Suprapubic skin (tissue), 4 donors: ENCODE measurements at regions not wholly inside any gene's neighbourhood (a gene's known extent, or its start where the extent isn't known, plus 50 kb on each side); places are given as distances from the start of the nearest gene placed in this dataset.

Experiments
- CTCF ChIP-seq, 2 donors: fragments of 200-600 bp in 1 of 2; fragments of 450-650 bp in 1 of 2; sonication (generic) in 1 of 2; IDR thresholded peaks; one replicate each; pipeline ENCODE4 v1.5.1; 2016 to 2019; ENCODE audit warnings: antibody characterized with exemption in 2 of 2, mild to moderate bottlenecking in 1 of 2, moderate library complexity in 1 of 2
- POLR2A ChIP-seq, 2 donors: fragments of 450-650 bp; IDR thresholded peaks; one replicate each; pipeline ENCODE4 v1.6.1; 2017; ENCODE audit warnings: antibody characterized with exemption in 2 of 2, mild to moderate bottlenecking in 2 of 2, moderate library complexity in 2 of 2
- POLR2AphosphoS5 ChIP-seq, 3 donors: sonication (generic); formaldehyde crosslinking; IDR thresholded peaks; one replicate each; pipeline ENCODE4 v1.6.1; 2017; ENCODE audit warnings: antibody characterized with exemption in 3 of 3

GRCh38 chr2:122583159-122583917, 827.9 kb downstream of the TSN start:
- TF ChIP-seq CTCF (IDR thresholded peaks at IDR 0.05), result no peak
- no peak for TF ChIP-seq POLR2A (IDR thresholded peaks at IDR 0.05)
- TF ChIP-seq POLR2AphosphoS5 (IDR thresholded peaks at IDR 0.05), result no peak
